Liver (tissue), 8 donors: ENCODE measurements at regions not wholly inside any gene's neighbourhood (a gene's known extent, or its start where the extent isn't known, plus 50 kb on each side); places are given as distances from the start of the nearest gene placed in this dataset.

ENCODE experiments used
- DNase-seq: peaks from one replicate; pipeline ENCODE4 v3.0.0-alpha.2; 2017; ENCODE audit warnings: low spot score
- H3K27ac ChIP-seq, 2 donors: one replicate each; pipeline ENCODE4 v1.7.0; 2013; ENCODE audit warnings: inconsistent platforms in 2 of 2, low read length in 2 of 2, control low read depth in 1 of 2, low read depth in 1 of 2, mild to moderate bottlenecking in 1 of 2
- H3K27me3 ChIP-seq, 4 donors: one replicate each; pipeline versions ENCODE4 v1.6.1 to v1.7.0; 2013; ENCODE audit warnings: low read length in 3 of 4, inconsistent platforms in 1 of 4, mild to moderate bottlenecking in 1 of 4, moderate library complexity in 1 of 4; ENCODE audit not compliant: control insufficient read depth in 4 of 4, insufficient read depth in 4 of 4
- H3K36me3 ChIP-seq, 4 donors: one replicate each; pipeline versions ENCODE4 v1.6.1 to v1.7.0; 2013; ENCODE audit warnings: low read length in 3 of 4, mild to moderate bottlenecking in 3 of 4, low read depth in 1 of 4, moderate library complexity in 1 of 4; ENCODE audit not compliant: control insufficient read depth in 4 of 4, insufficient read depth in 3 of 4
- H3K4me1 ChIP-seq, 4 donors: one replicate each; pipeline versions ENCODE4 v1.6.1 to v1.7.0; 2013; ENCODE audit warnings: low read length in 3 of 4, mild to moderate bottlenecking in 3 of 4, moderate library complexity in 1 of 4; ENCODE audit not compliant: control insufficient read depth in 4 of 4, insufficient read depth in 4 of 4
- H3K4me3 ChIP-seq, 3 donors: one replicate each; pipeline versions ENCODE4 v1.6.1 to v1.7.0; 2013; ENCODE audit warnings: low read length in 3 of 3, control low read depth in 1 of 3, low read depth in 1 of 3, mild to moderate bottlenecking in 1 of 3
- H3K9ac ChIP-seq, 2 donors: one replicate each; pipeline ENCODE4 v1.7.0; 2013; ENCODE audit warnings: low read length in 2 of 2, mild to moderate bottlenecking in 2 of 2, moderate library complexity in 2 of 2, control low read depth in 1 of 2, low read depth in 1 of 2
- H3K9me3 ChIP-seq, 4 donors: one replicate each; pipeline versions ENCODE4 v1.6.1 to v1.7.0; 2013; ENCODE audit warnings: low read length in 3 of 4; ENCODE audit not compliant: control insufficient read depth in 4 of 4
- CTCF ChIP-seq: fragments of 150-350 bp; IDR thresholded peaks from 2 replicates; pipeline ENCODE4 v1.5.1; 2017; ENCODE audit warnings: improper control_type of control experiment, low read depth, low read length; ENCODE audit not compliant: missing input control
- FOXA1 ChIP-seq: IDR thresholded peaks from 2 replicates; pipeline ENCODE4 v1.6.1; 2016; ENCODE audit warnings: antibody characterized with exemption
- FOXA2 ChIP-seq: IDR thresholded peaks from 2 replicates; pipeline ENCODE4 v1.6.1; 2016; ENCODE audit warnings: antibody characterized with exemption
- GABPA ChIP-seq, 2 donors: IDR thresholded peaks in 1 of 2; conservative IDR thresholded peaks in 1 of 2; 2 replicates each; pipeline ENCODE4 v1.6.1; 2016; ENCODE audit warnings: antibody characterized with exemption in 2 of 2, mild to moderate bottlenecking in 1 of 2, moderate library complexity in 1 of 2
- HNF4G ChIP-seq: IDR thresholded peaks from 2 replicates; pipeline ENCODE4 v1.6.1; 2016; ENCODE audit warnings: antibody characterized with exemption
- JUND ChIP-seq, 2 donors: IDR thresholded peaks; 2 replicates each; pipeline ENCODE4 v1.6.1; 2016; ENCODE audit warnings: antibody characterized with exemption in 2 of 2
- MAX ChIP-seq: IDR thresholded peaks from 2 replicates; pipeline ENCODE4 v1.6.1; 2016; ENCODE audit warnings: antibody characterized with exemption
- RAD21 ChIP-seq, 2 donors: IDR thresholded peaks; 2 replicates each; pipeline ENCODE4 v1.6.1; 2016; ENCODE audit warnings: antibody characterized with exemption in 2 of 2, mild to moderate bottlenecking in 2 of 2
- REST ChIP-seq: IDR thresholded peaks from 2 replicates; pipeline ENCODE4 v1.6.1; 2016; ENCODE audit warnings: antibody characterized with exemption, mild to moderate bottlenecking
- RXRA ChIP-seq, 2 donors: IDR thresholded peaks; 2 replicates each; pipeline ENCODE4 v1.6.1; 2017 to 2018; ENCODE audit warnings: antibody characterized with exemption in 2 of 2, mild to moderate bottlenecking in 1 of 2
- TAF1 ChIP-seq: conservative IDR thresholded peaks from 2 replicates; pipeline ENCODE4 v1.6.1; 2016; ENCODE audit warnings: antibody characterized with exemption, mild to moderate bottlenecking
- YY1 ChIP-seq: IDR thresholded peaks from 2 replicates; pipeline ENCODE4 v1.6.1; 2016; ENCODE audit warnings: antibody characterized with exemption, mild to moderate bottlenecking
- WGBS: extraction: QIAGEN DNeasy Blood & Tissue Kit; methylation state at CpG from one replicate; pipeline ENCODE4 v1.1.7; 2013; 5-methylcytosine and 5-hydroxymethylcytosine counted together
- donor health status: healthy.
- donor health status: healthy.
- donor health status: healthy.
- donor health status: healthy.
- donor health status: healthy.

GRCh38 chr5:69029292-69029691 lies 64.5 kb upstream of the SLC30A5 start:
- Histone ChIP-seq H3K4me1 (no peaks in the 10 kb centered on the region), H3K27me3 (no peaks in the 10 kb centered on the region), H3K4me3 (no peak overlapping the region), H3K9ac (no peak overlapping the region), H3K27ac (no peak overlapping the region), H3K36me3 (no peaks in the 10 kb centered on the region), H3K9me3 (no peaks in the 10 kb centered on the region)
- TF ChIP-seq HNF4G, result no peak
- no peak for TF ChIP-seq RXRA (IDR thresholded peaks at IDR 0.05)
- TF ChIP-seq GABPA (IDR thresholded peaks at IDR 0.05 in 1 of 2, conservative IDR thresholded peaks at IDR 0.05 in 1 of 2), result no peak
- no peak for TF ChIP-seq JUND (IDR thresholded peaks at IDR 0.05)
- no peak for TF ChIP-seq REST
- TF ChIP-seq CTCF, result no peak
- no peak for TF ChIP-seq YY1
- no peak for TF ChIP-seq RAD21 (IDR thresholded peaks at IDR 0.05)
- DNase-seq, result no peak
- WGBS, result 99% methylated on average over 1 of the region's 1 CpG

DNA sequence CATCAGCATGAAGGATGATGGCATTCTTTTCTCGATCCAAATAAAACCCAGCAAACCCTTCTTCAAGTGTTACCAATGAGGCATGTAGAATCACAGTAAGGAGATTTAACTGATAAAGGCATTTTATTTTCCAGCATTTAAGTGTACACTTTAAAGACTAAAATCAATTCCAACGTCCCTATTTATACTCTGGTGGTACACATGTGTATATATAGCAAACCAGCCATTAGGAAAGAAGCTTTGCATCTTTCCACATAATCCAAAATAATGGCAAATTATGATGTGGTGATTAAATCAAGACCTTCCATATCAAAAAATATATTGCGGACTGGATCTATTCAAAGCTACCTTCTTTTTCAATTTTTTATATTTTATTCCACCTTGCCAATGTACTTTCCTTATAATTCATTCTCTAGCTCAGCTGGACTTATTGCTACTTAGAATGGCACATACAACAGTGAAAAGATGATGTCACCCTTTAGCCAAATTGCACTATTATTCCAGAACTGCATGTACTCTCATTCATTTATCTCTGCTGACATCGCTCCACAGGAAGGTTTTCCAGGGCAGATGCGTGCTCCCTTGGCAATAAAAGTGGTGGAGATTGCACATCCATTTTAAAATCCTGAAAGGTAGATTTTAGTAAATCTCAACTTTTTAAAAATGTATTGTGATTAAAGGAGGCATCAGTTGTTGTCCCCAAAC lies 63.3 kb upstream of the SLC30A5 start:
- Histone ChIP-seq H3K27ac (no peak overlapping the region), H3K9me3 (no peaks in the 10 kb centered on the region), H3K36me3 (no peaks in the 10 kb centered on the region), H3K9ac (no peak overlapping the region), H3K27me3 (no peaks in the 10 kb centered on the region), H3K4me1 (no peaks in the 10 kb centered on the region), H3K4me3 (no peak overlapping the region)
- TF ChIP-seq TAF1 (no peak), MAX (no peak), HNF4G (no peak), REST (no peak), FOXA2 (no peak), FOXA1 (no peak)
- DNase-seq, result no peak
- WGBS, result 82% methylated on average over 5 of the region's 5 CpGs
